Activated gamma-delta T cell treated with Interleukin-2 at 50 U/mL for 16 hours (primary cell): ENCODE measurements at regions not wholly inside any gene's neighbourhood (a gene's known extent, or its start where the extent isn't known, plus 50 kb on each side); places are given as distances from the start of the nearest gene placed in this dataset.

Source experiments
- DNase-seq: peaks from one replicate; pipeline ENCODE4 v3.0.0-alpha.2; 2020

- DNase-seq, result no peak
Observed at GRCh38 chr6:105954148-105954547, 132.0 kb upstream of the PRDM1 start.

DNA sequence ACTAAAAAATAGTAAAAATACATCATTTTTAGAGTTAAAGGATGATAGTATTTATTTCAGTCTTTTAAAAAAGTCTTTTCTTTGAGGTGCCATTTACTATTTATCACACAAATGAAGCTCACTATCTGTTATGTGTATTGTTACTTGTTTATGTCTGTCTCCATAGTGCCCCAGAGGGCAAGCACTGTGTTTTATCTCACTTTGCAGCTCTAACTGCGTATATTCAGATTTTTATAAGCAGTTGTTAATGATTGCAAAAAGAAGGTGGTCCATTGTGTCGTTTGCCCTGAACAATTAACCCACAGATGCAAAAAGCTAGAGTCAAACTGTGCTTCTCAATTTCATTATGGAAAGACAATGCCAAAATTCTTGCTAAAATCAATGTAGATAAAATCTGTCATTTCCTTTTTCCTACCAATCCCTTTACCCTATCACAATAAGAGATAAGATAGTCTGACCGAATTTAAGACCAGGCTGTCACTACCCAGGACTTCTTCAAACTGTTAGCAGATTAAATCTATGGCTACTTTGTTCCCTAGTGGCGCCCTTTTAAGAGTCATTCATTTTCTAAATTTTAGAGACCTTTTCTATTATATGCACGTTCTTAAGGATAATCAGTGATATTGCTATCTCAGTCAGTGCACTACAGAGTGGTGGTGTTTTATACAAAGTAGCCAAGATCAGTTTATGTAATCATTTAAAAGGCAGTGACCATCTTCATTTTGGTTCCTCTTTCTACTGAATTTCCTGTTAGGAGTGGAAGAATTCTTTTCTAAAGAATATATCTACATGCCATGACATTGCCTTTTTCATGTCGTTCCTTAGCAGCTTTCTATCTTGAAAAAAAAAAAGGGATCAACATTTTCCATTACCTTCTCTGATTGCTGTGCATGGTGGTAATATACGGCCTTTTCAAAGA is 133.1 kb upstream of the PRDM1 start:
- no peak for DNase-seq

DNA sequence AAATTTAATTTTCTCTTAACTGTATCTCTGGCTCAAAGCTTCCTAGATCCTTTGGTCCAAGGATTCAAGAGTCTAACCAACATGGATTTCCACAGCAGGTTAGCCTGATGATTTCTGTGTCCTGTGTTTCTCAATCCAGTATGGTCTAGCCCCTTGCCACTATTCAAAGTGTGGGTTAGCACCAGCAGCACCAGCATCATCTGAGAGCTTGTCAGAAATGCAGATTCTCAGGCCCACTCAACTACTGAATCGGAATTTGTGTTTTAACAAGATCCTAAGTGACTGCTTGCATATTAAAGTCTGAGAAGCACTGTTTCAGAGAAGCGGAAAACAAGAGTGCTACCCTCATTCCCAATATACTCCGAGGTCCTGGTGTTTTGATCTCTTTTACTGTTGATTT is 133.8 kb upstream of the PRDM1 start:
- DNase-seq, result no peak

DNA sequence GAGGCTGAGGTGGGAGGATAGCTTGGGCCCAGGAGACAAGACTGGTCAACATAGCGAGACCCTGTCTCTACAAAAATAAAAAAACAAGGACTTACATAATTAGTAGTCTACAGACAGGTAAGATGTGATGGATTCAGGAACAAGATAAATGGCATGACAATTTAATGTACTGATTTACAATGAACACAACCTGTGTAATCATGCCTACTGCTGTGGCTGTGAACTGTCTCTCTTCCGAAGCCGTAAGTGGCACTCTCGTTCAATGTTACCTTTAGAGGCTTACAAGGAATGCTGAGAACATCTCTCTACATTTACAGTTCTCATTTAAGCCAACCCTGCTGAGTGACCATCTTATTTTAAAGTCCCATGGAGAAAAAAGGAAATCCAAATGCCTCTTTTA is 134.8 kb upstream of the PRDM1 start:
- no peak for DNase-seq

DNA sequence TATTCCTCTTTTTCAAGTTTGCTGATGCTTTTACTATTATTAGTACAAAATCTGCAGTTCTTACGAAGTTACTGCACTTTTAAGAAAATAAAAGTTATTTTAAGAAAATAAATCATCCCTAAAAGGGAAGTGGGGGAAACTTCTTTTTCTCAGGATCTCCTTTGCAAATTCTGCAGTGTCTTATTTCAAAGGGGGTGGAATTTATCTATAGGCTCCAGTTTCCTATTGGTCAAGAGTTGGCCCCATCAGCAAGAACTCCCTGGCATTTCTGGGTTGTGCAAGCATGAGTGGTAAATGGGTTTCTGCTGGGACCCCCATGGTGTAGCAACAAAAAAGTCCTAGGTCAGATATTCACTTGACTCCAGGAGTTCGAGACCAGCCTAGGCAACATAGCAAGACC is 136.3 kb upstream of the PRDM1 start:
- DNase-seq, result no peak

GRCh38 chr6:105943514-105943913 is 142.6 kb upstream of the PRDM1 start:
- DNase-seq, result no peak

GRCh38 chr6:105941621-105942412 is 144.3 kb upstream of the PRDM1 start:
- DNase-seq, result no peak

DNA sequence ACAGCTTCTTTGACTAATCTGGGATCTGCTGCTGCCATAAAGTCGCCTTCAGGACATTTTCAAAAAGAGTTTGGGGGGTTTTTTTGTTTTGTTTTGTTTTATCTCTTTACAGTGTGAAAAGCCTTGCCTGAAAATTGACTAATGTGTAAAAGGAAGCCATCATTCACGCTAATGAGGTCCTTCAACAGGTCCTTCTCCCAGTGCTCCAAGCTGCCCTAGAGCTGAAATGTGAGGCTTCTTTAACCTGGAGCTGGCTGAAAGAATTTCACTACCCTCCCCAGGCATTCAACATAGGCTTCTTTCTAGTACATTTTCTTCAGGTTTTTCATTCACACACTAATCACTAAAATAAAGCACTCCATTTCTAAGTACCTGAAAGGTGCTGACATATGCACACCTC is 145.1 kb upstream of the PRDM1 start:
- DNase-seq, result no peak

DNA sequence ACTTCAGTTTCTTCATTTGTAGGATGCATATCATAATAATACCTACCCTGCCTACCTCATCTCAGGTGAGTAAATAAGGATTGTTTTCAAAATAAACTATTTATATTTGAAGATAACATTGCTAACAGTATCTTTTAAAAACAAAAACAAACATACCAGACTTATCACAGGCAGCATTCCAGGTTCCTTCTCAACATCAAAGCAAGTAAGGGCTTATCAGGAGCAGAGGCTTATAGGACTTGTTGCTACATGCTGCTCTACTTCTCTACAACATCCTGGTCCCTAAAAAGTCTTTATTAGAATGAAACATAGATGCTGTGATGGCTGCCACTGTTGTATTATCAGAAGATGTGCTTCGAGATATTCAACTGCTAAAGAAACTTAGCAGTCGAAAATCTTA is 149.2 kb upstream of the PRDM1 start:
- DNase-seq, result no peak

DNA sequence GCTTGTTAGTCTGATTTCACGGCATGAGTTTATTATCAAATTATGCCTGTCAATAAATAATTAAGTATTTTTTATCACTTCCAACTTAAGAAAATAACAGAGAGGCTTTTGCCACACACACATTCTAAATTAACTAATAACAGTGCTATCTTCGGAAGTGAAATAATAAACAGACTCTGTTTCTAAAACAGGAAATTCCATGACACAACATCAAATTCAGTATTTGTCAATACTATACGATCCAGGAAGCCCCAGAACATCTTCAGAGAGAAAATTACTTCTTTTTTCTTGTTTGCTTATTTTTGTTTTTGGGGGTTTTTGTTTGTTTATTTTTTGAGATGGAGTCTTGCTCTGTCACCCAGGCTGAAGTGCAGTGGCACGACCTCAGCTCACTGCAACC is 150.7 kb upstream of the PRDM1 start:
- DNase-seq, result no peak

DNA sequence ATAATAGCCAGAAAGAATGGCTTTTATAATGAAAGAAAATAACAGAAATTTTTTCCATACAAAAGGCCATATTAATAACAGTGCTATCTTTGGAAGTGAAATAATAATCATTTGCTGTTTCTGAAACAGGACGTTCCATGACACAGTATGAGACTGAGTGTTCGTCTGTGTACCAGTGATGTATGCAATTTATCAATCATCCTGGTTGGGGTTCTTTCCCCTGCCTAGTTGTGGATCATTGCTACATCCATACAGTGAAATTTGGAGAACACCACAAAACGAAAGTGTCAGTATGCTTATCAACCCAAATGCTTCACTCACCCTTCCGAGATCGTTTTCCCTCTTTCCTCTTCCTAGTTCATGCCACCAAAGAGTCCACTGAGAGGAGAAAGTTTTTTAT is 151.4 kb upstream of the PRDM1 start:
- DNase-seq, result no peak

GRCh38 chr6:105932440-105932839 is 153.7 kb upstream of the PRDM1 start:
- DNase-seq, result no peak

GRCh38 chr6:105929626-105930025 is 156.5 kb upstream of the PRDM1 start:
- no peak for DNase-seq

DNA sequence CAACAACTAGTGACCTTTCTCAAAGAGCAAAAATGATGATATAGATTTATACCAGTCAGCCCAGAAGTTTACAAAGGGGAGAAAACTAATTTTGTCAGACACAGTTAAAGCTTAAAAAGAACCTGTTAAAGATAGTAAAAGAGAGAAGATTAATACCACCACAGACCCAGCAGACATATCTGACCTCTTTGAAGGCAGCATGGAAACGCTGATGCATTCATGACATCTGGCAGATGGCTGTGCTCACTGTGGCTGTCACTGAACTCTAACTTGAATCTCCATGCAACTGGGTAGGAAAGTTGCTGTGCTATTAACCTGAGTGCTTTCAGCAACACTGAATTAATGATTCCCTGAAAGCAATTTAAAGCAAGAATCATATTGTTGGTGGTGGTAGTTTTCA is 159.8 kb upstream of the PRDM1 start:
- no peak for DNase-seq

DNA sequence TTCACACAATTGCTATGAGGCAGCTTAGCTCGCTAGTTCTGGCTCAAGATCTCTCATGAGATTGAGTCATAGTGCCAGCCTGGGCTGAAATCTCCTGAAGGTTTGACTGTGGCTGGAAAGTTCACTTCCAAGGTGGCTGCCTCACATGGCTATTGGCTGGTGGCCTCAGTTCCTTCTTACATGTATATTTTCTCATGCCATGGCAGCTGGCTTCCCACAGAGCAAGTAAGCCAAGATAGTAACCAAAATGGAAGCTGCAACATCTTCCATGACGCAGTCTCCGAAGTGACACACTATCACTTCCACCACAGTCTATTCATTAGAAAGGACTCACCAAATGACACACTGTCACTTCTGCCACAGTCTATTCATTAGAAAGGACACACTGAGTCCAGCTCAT is 160.4 kb upstream of the PRDM1 start:
- no peak for DNase-seq

DNA sequence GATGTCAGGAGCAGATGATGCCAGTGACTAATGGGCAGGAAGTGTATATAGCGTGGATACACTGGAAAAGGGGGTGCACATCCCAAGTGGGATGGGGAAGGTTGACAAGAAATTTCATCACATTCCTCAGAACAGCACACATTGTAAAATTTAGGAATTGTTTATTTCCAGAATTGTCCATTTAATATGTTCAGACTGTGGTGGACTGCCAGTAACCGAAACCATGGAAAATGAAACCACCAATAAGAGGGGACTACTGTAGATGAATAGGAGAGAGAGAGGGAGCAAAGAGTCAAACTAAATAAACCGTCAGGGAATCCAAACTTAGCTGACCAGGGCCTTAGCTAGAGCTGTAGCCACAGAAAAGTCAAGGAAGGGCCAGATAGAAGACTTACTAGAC is 164.4 kb upstream of the PRDM1 start:
- DNase-seq, result no peak

DNA sequence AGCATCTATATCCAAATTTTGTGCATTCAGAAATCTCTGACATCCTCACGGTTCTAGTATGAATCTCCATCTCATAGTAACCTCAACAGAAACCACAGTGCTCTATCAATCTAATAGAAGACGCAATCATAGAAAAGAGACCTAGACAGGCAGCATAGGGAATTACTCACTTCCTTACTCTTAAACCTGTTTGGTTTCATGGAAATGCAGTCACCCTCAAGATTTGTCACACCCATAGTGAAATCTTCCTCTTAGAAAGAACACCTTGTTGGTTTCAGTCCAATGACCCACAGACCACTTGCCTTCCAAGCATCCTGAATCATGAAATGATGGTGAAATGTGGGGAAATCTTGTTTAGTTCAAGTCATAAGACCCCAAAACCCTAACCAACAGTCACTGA is 166.1 kb upstream of the PRDM1 start:
- DNase-seq, result no peak

- DNase-seq, result no peak
Observed at GRCh38 chr6:105917038-105917695, 169.0 kb upstream of the PRDM1 start.

GRCh38 chr6:105911106-105911629 is 175.0 kb upstream of the PRDM1 start:
- DNase-seq, result no peak

GRCh38 chr6:105909106-105909505 is 177.0 kb upstream of the PRDM1 start:
- DNase-seq, result no peak

DNA sequence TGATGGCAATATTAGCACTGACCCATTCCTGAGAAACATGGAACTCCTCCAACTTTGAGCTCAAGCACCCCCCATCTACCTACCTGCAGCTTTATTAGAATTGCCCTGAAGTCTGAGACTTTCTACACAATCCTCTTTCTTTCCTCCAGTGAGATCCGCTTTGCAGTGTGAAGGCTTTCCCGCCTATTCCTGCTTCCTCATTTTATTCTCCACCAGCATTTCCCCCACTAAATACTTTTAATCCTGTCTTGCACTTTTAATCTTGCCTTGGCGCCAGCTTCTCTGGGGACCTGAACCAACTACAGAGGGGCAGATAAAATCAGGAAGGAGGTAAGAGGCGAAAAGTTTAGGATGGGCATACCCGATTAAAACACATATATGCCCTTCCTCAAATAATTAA is 178.1 kb upstream of the PRDM1 start:
- no peak for DNase-seq

DNA sequence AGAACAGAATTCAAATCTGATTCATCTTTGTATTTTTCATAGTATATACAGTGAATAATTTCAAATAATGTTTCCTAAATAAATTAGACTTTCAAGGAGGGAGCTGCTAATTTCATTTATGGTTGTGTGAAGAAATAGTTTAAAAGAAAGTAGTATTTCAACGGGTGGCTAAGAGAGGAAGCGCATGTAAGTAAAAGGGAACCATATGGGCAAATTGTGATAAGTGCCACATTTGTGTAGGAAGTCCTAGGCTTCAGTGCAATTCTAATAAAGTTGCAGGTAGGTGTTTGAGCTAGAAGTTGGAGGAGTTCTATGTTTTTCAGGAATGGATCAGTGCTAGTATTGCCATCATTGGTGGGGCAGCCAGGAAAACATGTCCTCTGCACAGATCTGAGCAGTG is 178.8 kb upstream of the PRDM1 start:
- no peak for DNase-seq

GRCh38 chr6:105902401-105903031 is 183.6 kb upstream of the PRDM1 start:
- DNase-seq, result no peak
